Activated CD4-positive, CD25-positive, alpha-beta regulatory T cell treated with anti-CD3 and anti-CD28 coated beads, Interleukin-2, amount 50 U/mL, for 72 hours (primary cell): ENCODE measurements at regions not wholly inside any gene's neighbourhood (a gene's known extent, or its start where the extent isn't known, plus 50 kb on each side); places are given as distances from the start of the nearest gene placed in this dataset.

Experiments used
- DNase-seq: peaks from one replicate; pipeline ENCODE4 v3.0.0; 2021

DNA sequence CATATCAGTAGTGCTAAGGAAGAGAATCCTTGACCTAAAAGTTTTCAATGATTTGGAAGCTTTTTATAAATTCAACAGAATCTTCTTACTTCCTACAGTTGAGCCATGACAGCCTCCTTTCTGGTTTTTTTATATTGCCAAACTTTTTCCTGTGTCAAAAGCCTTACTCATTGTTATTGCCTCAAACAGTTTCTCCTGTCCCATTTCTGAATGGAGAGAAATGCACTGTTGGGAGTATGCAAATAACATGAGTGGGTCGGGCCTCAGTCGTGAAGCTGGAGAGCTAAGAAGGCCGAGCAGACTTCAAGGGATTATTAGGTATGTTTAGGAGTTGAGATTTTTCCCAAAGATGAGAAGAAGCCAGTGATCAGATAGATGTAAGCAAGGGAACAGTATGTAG lies 766.4 kb upstream of the KLHL1 start:
- no peak for DNase-seq

DNA sequence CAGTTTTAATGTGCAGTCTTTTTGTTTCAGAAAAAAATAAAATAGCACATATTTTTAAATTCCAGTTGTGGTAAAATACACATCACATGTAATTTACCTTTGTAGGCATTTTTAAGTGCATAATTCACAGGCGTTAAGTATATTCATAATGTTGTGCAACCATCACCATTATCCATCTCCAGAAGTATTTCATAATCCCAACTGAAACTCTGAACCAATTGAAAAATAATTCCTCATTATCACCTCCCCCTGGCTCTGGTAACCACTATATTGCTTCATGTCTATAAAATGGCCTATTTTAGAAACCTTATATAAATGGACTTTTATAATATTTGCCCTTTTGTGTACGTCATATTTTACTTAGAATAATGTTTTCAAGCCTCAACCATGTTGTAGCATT lies 756.5 kb upstream of the KLHL1 start:
- no peak for DNase-seq

DNA sequence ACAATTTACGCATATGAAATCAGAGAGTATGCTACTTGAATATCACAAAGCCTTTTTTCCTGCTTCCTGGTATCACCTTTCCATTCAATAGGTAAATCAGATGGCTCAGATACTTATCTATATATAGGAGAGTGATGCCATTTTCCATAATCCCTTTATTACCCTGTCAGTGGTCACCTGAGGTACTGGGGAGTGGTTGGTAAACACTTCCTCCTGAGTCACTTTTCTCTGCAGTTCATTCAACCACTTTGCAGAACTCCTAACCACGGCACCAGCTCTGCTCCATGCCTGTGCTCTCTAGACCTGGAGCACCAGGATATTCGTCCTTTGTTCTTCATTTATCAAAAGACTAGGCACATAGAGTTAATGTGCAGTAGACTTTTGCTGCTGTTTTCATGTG lies 748.5 kb upstream of the KLHL1 start:
- no peak for DNase-seq

DNA sequence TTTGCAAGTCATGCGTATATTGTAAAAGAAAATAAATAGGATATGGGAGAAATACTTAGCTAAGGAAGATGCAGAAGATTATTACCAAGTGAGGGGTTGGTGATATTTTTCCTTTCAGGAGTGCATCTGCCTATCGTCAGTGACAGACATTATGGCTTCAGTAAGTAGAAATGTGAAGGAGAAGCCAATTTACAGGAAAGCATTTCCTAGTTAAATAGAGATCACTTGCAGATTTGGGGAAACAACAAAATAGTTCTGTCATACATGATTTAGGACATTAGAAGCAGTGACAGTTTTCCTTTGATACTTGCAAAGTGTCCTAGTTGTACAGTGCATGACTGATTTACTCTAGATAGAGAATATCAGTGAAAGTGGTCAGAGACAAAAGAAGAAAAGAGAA lies 747.8 kb upstream of the KLHL1 start:
- no peak for DNase-seq

DNA sequence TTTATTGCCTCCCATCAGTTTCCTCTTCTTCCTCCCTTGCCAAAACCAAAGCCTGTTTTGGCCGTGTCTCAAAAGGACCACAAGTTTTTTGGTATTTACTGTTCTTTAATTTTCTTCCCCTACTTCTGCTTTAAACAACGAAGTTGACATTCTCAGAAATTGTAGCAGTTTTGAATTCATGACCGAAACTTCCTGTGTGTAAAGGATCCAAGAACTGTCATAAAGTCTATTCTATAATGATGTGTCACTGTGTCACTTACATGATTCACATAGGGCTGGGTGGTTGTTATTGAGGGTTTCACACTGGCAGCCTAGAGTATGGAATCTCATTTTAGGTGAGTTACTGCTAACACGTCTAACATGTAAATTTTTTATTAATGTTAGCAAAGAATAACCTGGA lies 741.0 kb upstream of the KLHL1 start:
- no peak for DNase-seq

DNA sequence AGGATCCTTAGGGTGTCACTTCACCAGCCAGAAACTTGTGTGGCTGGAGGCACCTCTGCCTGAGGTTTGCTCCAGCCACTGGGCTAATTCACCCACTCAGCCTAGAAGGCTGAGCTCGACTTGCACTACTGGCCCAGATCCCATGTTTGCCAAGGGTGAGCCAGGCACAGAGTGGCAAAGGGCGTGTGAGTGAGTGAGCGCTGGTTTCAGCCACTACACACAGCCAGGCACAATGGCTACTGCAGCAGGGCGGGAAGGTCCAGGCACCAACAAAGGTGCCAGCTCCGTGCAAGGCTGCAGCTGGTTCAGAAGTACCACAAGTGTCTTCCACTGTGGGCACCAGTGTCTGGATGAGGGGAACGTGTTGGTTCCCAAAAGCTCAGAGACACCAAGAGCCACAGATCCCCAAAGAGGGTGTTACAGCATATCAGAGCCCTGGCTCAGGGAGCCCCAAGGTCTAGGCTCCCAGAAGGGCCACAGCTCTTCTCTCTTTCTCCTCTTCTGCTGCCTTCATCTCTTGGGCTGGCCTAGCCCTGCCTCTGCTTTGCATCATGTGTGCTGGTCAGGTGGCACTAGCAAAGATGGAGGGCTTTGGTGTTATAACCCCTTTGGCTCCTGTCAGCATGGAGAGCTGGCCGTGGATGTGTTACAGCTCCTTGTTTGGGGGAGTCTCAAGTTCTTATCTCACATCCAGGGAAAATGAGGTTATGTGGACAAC lies 736.3 kb upstream of the KLHL1 start:
- no peak for DNase-seq

DNA sequence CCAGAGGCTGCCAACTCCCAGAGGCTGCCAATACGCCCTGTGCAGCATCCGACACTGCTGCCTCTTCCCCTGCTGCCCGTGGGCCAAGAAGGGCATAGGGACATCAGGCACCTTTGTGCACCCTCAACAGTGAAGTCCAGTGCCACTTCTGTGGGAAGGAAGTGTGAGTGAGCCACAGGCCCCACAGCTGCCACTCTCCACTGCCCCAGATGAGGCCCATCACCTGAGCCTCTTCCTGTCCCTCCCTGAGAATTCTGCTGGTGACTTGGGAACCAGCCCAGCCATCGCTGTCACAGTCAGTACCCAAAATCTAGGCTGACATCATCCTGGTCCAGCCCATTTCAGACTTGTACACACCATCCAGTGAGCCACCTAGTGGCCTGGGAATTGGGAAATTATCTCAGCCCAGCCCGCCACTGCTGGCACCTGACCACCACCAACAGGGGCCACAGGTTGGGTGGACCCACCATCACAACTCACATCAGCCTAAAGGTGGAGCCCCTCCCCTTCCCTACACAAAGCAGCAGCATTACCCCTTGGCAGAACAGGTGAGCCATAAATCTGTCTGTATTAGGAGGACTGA lies 733.9 kb upstream of the KLHL1 start:
- no peak for DNase-seq

DNA sequence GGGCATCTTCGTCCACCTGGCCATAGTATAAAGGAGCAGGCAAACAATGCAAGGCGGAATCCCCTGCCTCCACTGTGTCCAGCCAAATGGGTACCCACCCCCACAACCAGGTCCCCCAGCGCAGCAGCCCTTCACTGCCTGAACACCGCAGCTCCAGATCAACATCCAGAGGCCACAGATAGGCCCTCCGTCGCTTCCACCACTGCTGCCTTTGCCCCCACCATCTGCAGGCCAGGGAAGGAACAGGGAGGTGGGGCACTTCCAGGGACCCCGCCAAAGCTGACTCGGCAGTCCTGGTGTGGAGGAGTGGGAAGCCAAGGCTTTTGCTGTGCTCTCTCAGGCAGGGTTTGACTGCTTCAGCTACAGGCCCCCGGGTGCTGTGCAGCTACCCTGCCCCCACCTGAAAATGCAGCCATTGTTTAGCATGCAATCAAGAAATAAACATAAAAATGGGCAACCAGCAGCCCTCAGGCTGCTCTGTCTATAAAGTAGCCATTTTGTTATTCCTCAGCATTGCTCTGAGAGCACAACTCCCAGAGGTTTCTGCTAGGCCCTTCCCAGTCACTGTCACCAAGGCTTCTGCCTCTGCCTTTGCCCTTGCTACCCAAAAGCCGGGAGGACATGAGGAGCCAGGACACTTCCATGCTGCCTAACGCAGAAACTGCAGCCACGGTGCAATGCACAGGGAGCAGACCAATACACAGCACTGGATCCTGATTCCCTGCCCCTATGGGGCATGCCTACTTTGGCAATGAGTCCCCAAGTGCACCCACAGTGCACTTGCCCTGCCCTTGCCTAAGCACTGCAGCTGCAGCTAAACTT lies 733.2 kb upstream of the KLHL1 start:
- DNase-seq: no peak

DNA sequence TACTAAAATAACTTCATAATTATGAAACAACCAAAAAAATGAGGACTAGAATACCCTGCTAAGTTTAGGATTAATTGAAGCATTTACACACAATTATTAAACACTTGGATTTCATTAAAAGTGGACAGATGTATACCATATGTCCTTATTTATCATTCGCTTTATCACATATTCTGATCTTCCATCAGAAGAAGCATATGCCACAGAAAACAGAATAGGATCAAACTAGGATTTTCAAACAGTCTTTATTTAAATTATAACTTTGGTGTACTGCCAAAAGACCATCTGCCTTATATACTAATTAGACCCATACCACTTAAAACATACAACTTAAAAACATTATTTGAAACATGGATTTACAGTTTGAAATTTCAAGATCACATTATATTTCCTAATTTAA lies 727.1 kb upstream of the KLHL1 start:
- DNase-seq: no peak

DNA sequence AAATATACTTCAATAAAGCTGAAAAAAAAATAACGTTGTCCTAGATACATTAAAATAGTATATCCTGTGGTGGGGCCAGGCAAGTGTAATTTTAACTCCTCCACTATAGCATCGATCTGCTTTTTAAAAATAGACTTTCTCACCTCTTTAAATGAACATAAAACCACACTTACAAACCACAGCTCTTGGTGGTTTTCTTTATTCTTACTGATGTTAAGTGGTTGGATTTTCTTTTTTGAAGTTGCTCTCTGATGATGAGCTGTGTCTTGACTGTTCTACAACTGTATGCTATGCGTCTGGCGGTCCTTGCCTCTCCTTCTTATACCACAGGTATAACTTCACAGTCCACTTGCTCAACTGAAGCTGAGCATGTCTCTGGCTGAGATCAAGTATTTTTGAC lies 721.5 kb upstream of the KLHL1 start:
- DNase-seq: no peak

DNA sequence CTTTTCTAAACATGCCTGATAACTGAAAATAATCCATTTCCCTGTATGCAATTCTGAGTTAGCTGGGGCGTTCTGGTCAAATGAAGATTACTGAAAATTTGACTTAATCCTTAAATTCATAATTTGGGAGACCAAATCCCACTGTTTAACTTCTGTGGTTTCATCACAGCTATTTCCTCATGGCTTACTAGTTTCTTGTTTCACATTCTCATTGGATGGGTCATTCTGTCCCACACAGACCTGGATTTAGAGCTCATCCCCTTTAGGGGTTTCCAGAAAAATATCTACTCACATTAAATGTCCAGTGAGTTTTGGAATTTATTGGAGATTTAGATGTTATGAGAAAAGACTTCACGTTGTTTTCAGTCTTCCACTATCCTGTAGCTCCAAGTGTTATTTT lies 709.3 kb upstream of the KLHL1 start:
- DNase-seq: no peak

DNA sequence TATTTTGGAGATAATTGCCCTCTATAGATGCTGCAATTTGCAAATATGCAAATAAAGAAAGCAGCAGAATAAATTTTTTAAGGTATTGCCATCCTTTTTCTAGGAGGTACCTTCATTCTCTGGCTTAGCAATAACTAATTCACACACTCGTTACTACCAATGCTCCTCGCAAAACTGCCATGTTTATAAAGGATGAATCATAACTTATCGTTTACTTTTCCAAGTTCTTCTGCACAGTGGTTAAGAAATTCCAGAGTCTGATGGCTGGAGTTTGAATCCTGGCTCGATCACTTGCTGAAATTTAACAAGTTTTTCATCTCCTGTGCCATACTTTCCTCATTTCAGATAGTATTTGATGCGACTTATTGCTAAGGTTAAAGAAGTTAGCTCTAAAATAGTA lies 708.6 kb upstream of the KLHL1 start:
- DNase-seq: no peak

DNA sequence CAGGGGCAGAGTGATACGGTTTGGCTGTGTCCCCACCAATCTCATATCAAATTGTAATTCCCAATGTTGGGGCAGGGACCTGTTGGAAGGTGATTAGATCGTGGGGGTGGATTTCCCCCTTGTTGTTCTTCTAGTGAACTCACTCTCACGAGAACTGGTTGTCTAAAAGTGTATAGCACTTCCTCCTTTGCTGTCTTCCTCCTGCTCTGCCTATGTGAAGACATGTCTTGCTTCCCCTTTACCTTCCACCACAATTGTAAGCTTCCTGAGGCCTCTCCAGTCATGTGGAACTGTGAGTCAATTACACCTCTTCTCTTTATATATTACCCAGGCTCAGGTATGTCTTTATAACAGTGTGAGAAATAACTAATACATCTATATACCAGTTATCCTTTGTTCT lies 706.4 kb upstream of the KLHL1 start:
- DNase-seq: no peak

DNA sequence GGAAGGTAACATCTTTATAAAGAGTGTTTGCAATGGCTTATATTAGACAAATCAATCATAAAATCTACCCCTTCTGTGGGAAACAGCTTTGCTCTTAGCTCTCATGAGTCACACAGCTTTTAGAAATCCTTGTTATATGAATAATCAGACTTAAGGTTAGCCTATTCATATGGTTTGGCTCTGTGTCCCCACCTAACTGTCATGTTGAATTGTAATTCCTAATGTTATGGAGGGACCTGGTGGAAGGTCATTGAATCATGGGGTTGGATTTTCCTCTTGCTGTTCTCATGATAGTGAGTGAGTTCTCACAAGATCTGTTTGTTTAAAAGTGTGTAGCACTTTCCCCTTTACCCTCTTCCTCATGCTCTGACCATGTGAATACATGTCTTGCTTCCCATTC lies 704.2 kb upstream of the KLHL1 start:
- no peak for DNase-seq

DNA sequence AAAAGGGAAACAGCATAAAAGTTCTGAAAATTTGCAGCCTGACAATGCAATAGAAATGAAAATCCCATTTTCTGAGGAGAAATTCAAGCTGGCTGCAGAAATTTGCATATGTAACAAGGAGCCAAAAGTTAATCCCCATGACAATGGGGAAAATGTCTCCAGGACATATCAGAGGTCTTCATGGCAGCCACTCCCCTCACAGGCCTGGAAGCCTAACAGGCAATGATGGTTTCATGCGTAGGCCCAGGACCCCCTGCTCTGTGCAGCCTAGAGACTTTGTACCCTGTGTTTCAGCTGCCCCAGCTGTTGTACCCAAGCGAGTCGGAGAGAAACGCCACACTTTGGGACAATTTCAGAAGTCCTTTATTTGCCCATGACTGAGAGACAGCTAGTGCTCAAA lies 701.3 kb upstream of the KLHL1 start:
- DNase-seq: no peak

DNA sequence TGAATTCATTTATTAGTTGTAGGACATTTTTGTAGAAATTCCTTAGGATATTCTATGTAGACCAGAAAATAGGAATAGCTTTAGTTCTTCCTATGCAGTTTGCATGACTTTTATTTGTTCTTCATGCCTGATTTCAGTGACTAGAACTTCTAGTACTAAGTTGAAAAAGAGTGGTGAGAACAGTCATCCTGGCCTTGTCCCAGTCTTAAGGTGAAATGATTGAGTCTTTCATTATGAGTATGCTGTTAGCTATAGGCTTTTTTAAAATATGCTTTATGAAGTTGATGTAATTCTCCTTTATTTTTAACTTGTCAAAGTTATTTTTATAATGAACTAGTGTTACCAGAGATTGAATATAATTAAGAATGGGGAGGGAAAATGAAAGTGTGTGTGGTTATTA lies 690.1 kb upstream of the KLHL1 start:
- DNase-seq: no peak

DNA sequence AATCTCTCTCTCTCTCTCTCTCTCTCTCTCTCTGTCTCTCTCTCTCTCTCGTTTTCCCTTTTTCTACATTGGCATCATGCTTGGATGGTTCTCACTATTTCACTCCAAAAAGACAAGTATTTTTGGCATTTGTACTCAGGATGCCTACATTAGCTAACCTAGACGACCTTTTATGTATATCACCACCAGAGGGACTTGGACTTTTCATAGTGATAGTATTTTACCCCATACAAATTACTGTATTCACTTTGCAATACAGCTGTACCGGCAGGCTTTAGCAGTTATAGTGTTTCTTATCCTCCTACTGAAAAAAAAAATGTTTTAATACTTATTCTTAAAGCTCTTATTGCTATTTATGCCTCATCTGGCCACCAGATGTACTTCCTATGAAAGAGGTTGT lies 687.2 kb upstream of the KLHL1 start:
- DNase-seq: no peak

DNA sequence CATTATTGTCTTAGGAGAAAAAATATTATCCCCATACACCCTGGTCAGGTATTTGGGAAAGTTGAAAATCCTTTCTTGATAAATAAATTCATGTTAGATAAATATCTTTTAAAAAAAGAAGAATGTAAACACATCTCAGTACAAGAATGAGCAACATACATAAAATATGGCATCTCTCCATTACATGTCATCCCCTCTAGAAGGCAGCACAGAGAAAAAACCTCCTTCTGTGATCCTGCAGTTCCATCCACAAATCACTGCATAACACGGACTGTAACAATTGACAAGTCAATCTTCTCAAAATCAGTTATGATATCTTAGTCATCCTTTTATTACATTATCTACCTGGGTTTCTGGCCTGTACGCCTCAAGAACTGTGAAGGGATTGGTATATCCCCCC lies 683.9 kb upstream of the KLHL1 start:
- DNase-seq: no peak

DNA sequence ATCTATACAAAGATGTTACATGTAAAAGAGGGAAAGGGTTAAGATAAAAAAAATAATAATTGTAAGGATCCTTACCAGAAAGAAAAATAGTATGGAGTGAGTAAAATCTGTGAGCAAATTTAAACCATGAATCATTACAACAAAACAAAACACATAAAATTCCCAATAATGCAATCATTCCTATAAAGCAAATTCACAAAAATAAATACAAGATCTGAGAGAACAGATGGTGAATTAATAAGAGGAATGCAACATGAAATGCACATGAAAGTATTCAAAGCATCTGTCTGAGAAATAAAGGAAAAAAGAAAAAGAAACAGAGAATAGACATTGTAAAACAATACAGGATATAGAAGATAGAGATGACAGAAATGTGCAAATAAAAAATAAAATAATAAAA lies 681.5 kb upstream of the KLHL1 start:
- no peak for DNase-seq

DNA sequence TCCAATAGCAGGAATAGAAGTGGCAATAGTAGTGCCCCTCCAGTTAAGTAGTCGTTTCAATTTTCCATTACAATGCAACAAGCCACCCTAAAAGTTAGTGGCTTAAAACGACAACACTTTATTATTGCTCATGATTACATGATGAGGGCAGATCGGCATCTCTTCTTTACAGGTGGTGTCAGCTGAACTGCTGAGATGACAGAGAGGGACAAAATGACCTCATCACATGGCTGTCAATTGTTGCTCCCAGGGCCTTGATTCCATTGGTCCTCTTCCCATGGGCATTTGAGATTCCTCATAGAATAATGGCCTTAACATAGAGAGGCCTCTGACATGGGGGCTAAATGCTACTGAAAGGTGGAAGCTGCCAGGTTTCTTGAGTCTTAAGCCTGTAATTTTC lies 679.8 kb upstream of the KLHL1 start:
- no peak for DNase-seq

DNA sequence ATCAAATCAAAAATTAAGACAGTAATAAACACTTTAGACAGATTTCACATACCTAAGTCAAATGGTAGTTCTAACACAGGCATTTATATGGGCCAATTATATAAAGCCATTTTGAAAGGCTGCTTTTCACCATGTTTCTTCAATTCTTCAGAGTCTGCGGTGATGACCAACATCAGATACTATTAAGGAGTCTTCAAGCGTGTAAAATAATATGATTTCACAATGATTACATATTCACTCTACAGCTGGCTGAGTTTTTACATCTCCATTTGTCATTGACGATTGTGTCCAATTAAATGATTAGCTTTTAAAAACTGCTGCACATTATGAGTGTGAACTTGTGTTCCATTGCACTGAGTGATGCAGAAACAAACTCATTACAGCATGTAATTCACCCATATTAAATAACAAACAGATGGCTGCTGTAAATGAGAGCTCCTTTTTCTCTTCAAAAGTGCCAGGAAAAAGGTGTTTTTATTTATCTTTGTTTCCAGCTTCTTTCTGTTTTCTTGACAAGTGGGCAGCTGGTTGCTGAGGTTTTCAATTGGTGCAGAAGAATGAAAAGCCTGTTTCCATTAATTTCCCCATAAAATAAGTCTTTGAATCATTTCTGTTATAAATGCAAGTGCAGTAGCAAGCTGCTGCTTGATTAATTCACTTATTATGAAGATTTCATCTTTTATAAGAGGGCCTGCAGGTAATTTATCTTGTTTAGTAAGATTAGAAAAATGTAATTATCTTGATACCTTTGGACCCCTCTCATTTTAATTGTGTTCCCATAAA lies 676.1 kb upstream of the KLHL1 start:
- DNase-seq: no peak

DNA sequence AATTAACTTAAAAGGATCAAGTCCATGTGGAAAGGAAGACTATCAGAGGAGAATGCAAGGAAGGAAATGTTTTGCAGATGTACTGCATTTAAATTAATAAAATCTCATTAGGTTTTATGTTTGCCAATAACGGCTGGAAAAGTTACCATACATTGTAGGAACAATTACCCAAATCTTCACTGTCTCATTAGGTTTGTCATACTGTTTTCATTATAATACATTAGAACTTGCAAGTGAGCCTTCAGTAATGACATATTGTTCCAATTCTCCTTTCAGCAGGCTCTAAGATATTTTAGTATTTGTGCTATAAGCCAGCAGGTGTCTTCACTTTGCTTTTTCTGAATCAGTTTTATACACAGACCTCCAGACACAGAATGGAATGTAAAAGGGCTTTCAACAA lies 661.6 kb upstream of the KLHL1 start:
- DNase-seq: no peak

DNA sequence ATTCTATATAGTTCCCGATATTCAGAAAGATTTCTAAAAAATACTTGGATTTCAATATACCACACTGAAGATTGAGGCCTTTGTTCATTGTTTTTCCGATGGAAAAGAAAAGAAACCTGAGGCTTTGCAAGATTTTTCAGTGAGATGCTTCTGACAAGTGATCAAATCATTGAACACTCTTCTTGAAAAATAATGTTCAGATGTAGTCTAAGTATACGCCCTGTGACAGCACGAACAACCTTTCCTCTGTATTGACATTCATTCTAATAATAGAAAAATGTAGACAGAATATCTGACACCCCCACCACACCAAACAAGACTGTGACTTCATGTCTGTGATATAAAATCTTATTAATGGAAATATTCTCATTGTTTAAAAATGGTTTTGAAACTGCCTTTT lies 650.7 kb upstream of the KLHL1 start:
- no peak for DNase-seq

DNA sequence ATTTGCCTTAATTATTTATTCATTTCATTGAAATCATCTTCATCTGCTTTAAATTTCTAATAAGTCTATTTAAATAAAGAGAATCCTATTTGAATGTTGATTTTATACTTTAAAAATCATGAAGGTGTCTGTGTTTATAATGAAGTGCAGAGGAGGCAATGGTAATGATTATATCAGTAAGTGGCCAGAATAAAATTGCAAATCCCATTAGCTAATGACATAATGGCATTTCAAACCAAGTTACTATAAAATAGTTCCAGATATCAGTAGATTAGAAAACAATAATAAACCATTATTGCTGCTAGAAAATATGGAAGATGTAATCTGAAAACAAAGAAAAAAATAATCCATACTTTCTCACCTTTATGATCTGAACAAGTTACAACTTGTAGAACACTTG lies 647.8 kb upstream of the KLHL1 start:
- no peak for DNase-seq
